Naive thymus-derived CD4-positive, alpha-beta T cell (primary cell): ENCODE measurements at regions not wholly inside any gene's neighbourhood (a gene's known extent, or its start where the extent isn't known, plus 50 kb on each side); places are given as distances from the start of the nearest gene placed in this dataset.

ENCODE experiments used
- ATAC-seq: fragments of 150-1000 bp; cut with Tn5 transposase; 2 replicates; pipeline ENCODE4 v1.10.0; 2021; ENCODE audit warnings: mild to moderate bottlenecking, moderate library complexity
- CTCF ChIA-PET: fragments of 350-600 bp; sonication (Branson Sonifier 250); formaldehyde crosslinking; loops from one replicate; lab custom pipeline; 2021; ENCODE audit warnings: antibody characterized with exemption; lab: Charles Lee
- POLR2A ChIA-PET: fragments of 350-600 bp; sonication (Branson Sonifier 250); formaldehyde crosslinking; loops from one replicate; lab custom pipeline; 2021; ENCODE audit warnings: antibody characterized with exemption, inconsistent platforms; lab: Charles Lee
- DNase-seq, 9 donors: peaks; one replicate each; pipeline versions ENCODE4 v3.0.0 to v3.0.0-alpha.2; 2020 to 2022; ENCODE audit warnings: mixed read lengths in 1 of 9
- H3K27ac ChIP-seq: one replicate; pipeline ENCODE4 v1.7.0; 2013; ENCODE audit warnings: mild to moderate bottlenecking, low read depth, low read length, moderate library complexity
- H3K27me3 ChIP-seq, 2 donors: one replicate each; pipeline ENCODE4 v1.7.0; 2013; ENCODE audit warnings: low read length in 2 of 2, mild to moderate bottlenecking in 2 of 2, moderate library complexity in 2 of 2; ENCODE audit not compliant: control insufficient read depth in 2 of 2, insufficient read depth in 2 of 2
- H3K36me3 ChIP-seq, 3 experiments: 1 replicate in 2 of 3; 2 replicates in 1 of 3; pipeline ENCODE4 v1.7.0; 2013; ENCODE audit warnings: low read length in 3 of 3, mild to moderate bottlenecking in 3 of 3, moderate library complexity in 1 of 3; ENCODE audit not compliant: insufficient read depth in 3 of 3, control insufficient read depth in 2 of 3
- H3K4me1 ChIP-seq, 2 donors: one replicate each; pipeline ENCODE4 v1.7.0; 2013; ENCODE audit warnings: low read length in 2 of 2, mild to moderate bottlenecking in 2 of 2, moderate library complexity in 1 of 2; ENCODE audit not compliant: control insufficient read depth in 2 of 2, insufficient read depth in 2 of 2
- H3K4me3 ChIP-seq: 2 replicates; pipeline ENCODE4 v1.7.0; 2013; ENCODE audit warnings: mild to moderate bottlenecking, low read length
- H3K9me3 ChIP-seq, 3 experiments: 1 replicate in 2 of 3; 2 replicates in 1 of 3; pipeline ENCODE4 v1.7.0; 2013; ENCODE audit warnings: low read length in 3 of 3; ENCODE audit not compliant: control insufficient read depth in 2 of 3
- H3K27ac Mint-ChIP-seq, 9 donors: one replicate each; pipeline ENCODE4 v1.8.0; 2020 to 2022; ENCODE audit warnings: mixed read lengths in 9 of 9, mild to moderate bottlenecking in 8 of 9, moderate library complexity in 5 of 9, inconsistent platforms in 2 of 9
- H3K27me3 Mint-ChIP-seq, 5 donors: one replicate each; pipeline ENCODE4 v1.8.0; 2021 to 2022; ENCODE audit warnings: mixed read lengths in 5 of 5, mild to moderate bottlenecking in 1 of 5
- H3K36me3 Mint-ChIP-seq, 5 donors: one replicate each; pipeline ENCODE4 v1.8.0; 2020 to 2022; ENCODE audit warnings: mixed read lengths in 5 of 5, mild to moderate bottlenecking in 3 of 5, inconsistent platforms in 1 of 5
- H3K4me1 Mint-ChIP-seq, 7 donors: one replicate each; pipeline ENCODE4 v1.8.0; 2020 to 2022; ENCODE audit warnings: mixed read lengths in 7 of 7, mild to moderate bottlenecking in 3 of 7, inconsistent platforms in 1 of 7
- H3K4me3 Mint-ChIP-seq, 10 donors: one replicate each; pipeline ENCODE4 v1.8.0; 2020 to 2022; ENCODE audit warnings: mild to moderate bottlenecking in 10 of 10, mixed read lengths in 10 of 10, moderate library complexity in 6 of 10, inconsistent platforms in 2 of 10
- H3K9me3 Mint-ChIP-seq, 11 donors: one replicate each; pipeline ENCODE4 v1.8.0; 2020 to 2022; ENCODE audit warnings: mixed read lengths in 11 of 11, mild to moderate bottlenecking in 4 of 11, inconsistent platforms in 1 of 11, moderate library complexity in 1 of 11
- intact Hi-C, 2 donors: fragments of 100-400 bp; cut with micrococcal nuclease; formaldehyde crosslinking; loops; one replicate each; pipeline ENCODE4 v1.15.1; 2023

- no peaks in the 10 kb centered on the region for H3K9me3 ChIP-seq
- no peaks in the 10 kb centered on the region for H3K27me3 ChIP-seq
- Mint-ChIP-seq H3K4me3 (no peak overlapping the region), H3K27me3 (peaks cover 0 to 12% (median 0%) of the 10 kb centered on the region in 5 donors), H3K4me1 (peaks cover 0 to 3% (median 0%) of the 10 kb centered on the region in 7 donors), H3K36me3 (no peaks in the 10 kb centered on the region), H3K9me3 (no peaks in the 10 kb centered on the region), H3K27ac (no peak overlapping the region)
- H3K36me3 ChIP-seq = no peaks in the 10 kb centered on the region
- ChIA-PET CTCF (no interaction called here), POLR2A (no interaction called here)
- H3K4me3 ChIP-seq = no peak overlapping the region
- H3K4me1 ChIP-seq = no peaks in the 10 kb centered on the region
- intact Hi-C loops = no loop called here
- DNase-seq (no peak), ATAC-seq (no peak)
- no peak overlapping the region for H3K27ac ChIP-seq
Measured at GRCh38 chr2:42939411-42940206, 147.2 kb upstream of the HAAO start.

- ChIA-PET CTCF (interaction anchor here (0.6 kb wide), 1 partner anchor 467 kb away, joined by 3 read pairs; no protein-coding TSS in a partner anchor), POLR2A (no interaction called here)
- intact Hi-C loops = no loop called here
- Histone ChIP-seq H3K36me3 (no peaks in the 10 kb centered on the region), H3K4me3 (no peak overlapping the region), H3K27me3 (no peaks in the 10 kb centered on the region), H3K9me3 (no peaks in the 10 kb centered on the region), H3K4me1 (no peaks in the 10 kb centered on the region), H3K27ac (no peak overlapping the region)
- DNase-seq (no peak), ATAC-seq (no peak)
- Mint-ChIP-seq H3K9me3 (no peaks in the 10 kb centered on the region), H3K36me3 (no peaks in the 10 kb centered on the region), H3K27ac (no peak overlapping the region), H3K4me3 (no peak overlapping the region), H3K27me3 (peaks cover 0 to 12% (median 0%) of the 10 kb centered on the region in 5 donors), H3K4me1 (peaks cover 0 to 3% (median 0%) of the 10 kb centered on the region in 7 donors)
Measured at GRCh38 chr2:42938671-42939370, 146.4 kb upstream of the HAAO start.

- Histone ChIP-seq H3K36me3 (no peaks in the 10 kb centered on the region), H3K4me3 (no peak overlapping the region), H3K27ac (no peak overlapping the region), H3K4me1 (no peaks in the 10 kb centered on the region), H3K27me3 (no peaks in the 10 kb centered on the region), H3K9me3 (no peaks in the 10 kb centered on the region)
- H3K27ac Mint-ChIP-seq = no peak overlapping the region
- no peak overlapping the region for H3K4me3 Mint-ChIP-seq
- ATAC-seq (no peak), DNase-seq (no peak)
- peaks cover 0 to 12% (median 0%) of the 10 kb centered on the region in 5 donors for H3K27me3 Mint-ChIP-seq
- ChIA-PET CTCF (interaction anchor here (0.7 kb wide), 1 partner anchor 197 kb away, joined by 3 read pairs; no protein-coding TSS in a partner anchor), POLR2A (no interaction called here)
- peaks cover 0 to 3% (median 0%) of the 10 kb centered on the region in 7 donors for H3K4me1 Mint-ChIP-seq
- H3K36me3 Mint-ChIP-seq = no peaks in the 10 kb centered on the region
- intact Hi-C loops = no loop called here
- H3K9me3 Mint-ChIP-seq = no peaks in the 10 kb centered on the region
Measured at GRCh38 chr2:42937171-42937875, 144.9 kb upstream of the HAAO start.

- H3K9me3 Mint-ChIP-seq = no peaks in the 10 kb centered on the region
- DNase-seq = no peak
- H3K36me3 Mint-ChIP-seq = no peaks in the 10 kb centered on the region
- H3K27ac ChIP-seq = no peak overlapping the region
- H3K27me3 ChIP-seq = no peaks in the 10 kb centered on the region
- H3K4me1 ChIP-seq = no peaks in the 10 kb centered on the region
- no peak overlapping the region for H3K4me3 Mint-ChIP-seq
- CTCF ChIA-PET = interaction anchor here (0.6 kb wide), 1 partner anchor 104 kb away, joined by 3 read pairs; no protein-coding TSS in a partner anchor
- peaks cover 0 to 9% (median 0%) of the 10 kb centered on the region in 5 donors for H3K27me3 Mint-ChIP-seq
- POLR2A ChIA-PET = no interaction called here
- H3K9me3 ChIP-seq = no peaks in the 10 kb centered on the region
- ATAC-seq = peak; percentile 43
- intact Hi-C loops = no loop called here
- peak overlapping the region in 1 of 9 donors; percentile 53 for H3K27ac Mint-ChIP-seq
- H3K4me3 ChIP-seq = no peak overlapping the region
- peaks cover 0 to 2% (median 0%) of the 10 kb centered on the region in 7 donors for H3K4me1 Mint-ChIP-seq
- no peaks in the 10 kb centered on the region for H3K36me3 ChIP-seq
Measured at GRCh38 chr2:42935692-42936671, 143.6 kb upstream of the HAAO start.

GRCh38 chr2:42934580-42935186, 142.3 kb upstream of the HAAO start:
- intact Hi-C loops = no loop called here
- CTCF ChIA-PET = no interaction called here

More at GRCh38 chr2:42934580-42935186, 142.3 kb upstream of the HAAO start:
- no peaks in the 10 kb centered on the region for H3K9me3 Mint-ChIP-seq
- H3K36me3 ChIP-seq = no peaks in the 10 kb centered on the region
- no peak overlapping the region for H3K4me3 Mint-ChIP-seq
- no peak overlapping the region for H3K4me3 ChIP-seq
- DNase-seq (no peak), ATAC-seq (no peak)
- POLR2A ChIA-PET = no interaction called here
- no peaks in the 10 kb centered on the region for H3K4me1 ChIP-seq
- no peaks in the 10 kb centered on the region for H3K9me3 ChIP-seq
- no peak overlapping the region for H3K27ac Mint-ChIP-seq
- H3K27me3 ChIP-seq = no peaks in the 10 kb centered on the region
- H3K36me3 Mint-ChIP-seq = no peaks in the 10 kb centered on the region
- H3K27me3 Mint-ChIP-seq = peaks cover 0 to 5% (median 0%) of the 10 kb centered on the region in 5 donors
- no peak overlapping the region for H3K27ac ChIP-seq
- peaks cover 0 to 2% (median 0%) of the 10 kb centered on the region in 7 donors for H3K4me1 Mint-ChIP-seq
